GM10248 (cell line): ENCODE measurements at regions not wholly inside any gene's neighbourhood (a gene's known extent, or its start where the extent isn't known, plus 50 kb on each side); places are given as distances from the start of the nearest gene placed in this dataset.

Experiments used
- CTCF ChIA-PET: fragments of 300-600 bp; sonication (Branson Sonifier 250); formaldehyde crosslinking; extraction: SDS; loops from one replicate; lab custom pipeline; 2021; ENCODE audit warnings: antibody characterized with exemption; lab: Yijun Ruan, JAX
- POLR2A ChIA-PET: fragments of 350-650 bp; sonication (Branson Sonifier 250); formaldehyde crosslinking; extraction: SDS; loops from one replicate; lab custom pipeline; 2020; ENCODE audit warnings: antibody characterized with exemption; lab: Yijun Ruan, JAX
- DNase-seq: peaks from one replicate; pipeline ENCODE4 v3.0.0; 2012; ENCODE audit errors: extremely low spot score
- CTCF ChIP-seq: IDR thresholded peaks from 2 replicates; pipeline ENCODE4 v1.5.1; 2012; ENCODE audit warnings: mild to moderate bottlenecking, low read depth; ENCODE audit errors: extremely low read depth, missing control alignments, control extremely low read depth

GRCh38 chr1:94709891-94710581, 110.1 kb upstream of the SLC44A3 start:
- POLR2A ChIA-PET: no interaction called here
- DNase-seq: no peak
- CTCF ChIA-PET: interaction anchor here (0.7 to 1.9 kb wide), 4 partner anchors 11 to 229 kb away, joined by 3 to 5 read pairs (median 4); no protein-coding TSS in a partner anchor
- no peak for TF ChIP-seq CTCF

GRCh38 chr1:94708811-94709210, 111.3 kb upstream of the SLC44A3 start:
- ChIA-PET POLR2A (no interaction called here), CTCF (interaction anchor here (1.9 kb wide), 1 partner anchor 145 kb away, joined by 4 read pairs; no protein-coding TSS in a partner anchor)
- TF ChIP-seq CTCF: no peak
- DNase-seq: no peak

GRCh38 chr1:94708299-94708685, 111.9 kb upstream of the SLC44A3 start:
- no peak for DNase-seq
- CTCF ChIA-PET: no interaction called here
- POLR2A ChIA-PET: no interaction called here
- no peak for TF ChIP-seq CTCF

GRCh38 chr1:94707321-94708298, 112.5 kb upstream of the SLC44A3 start:
- DNase-seq: no peak
- CTCF ChIA-PET: interaction anchor here (1.2 kb wide), 1 partner anchor 147 kb away, joined by 3 read pairs; no protein-coding TSS in a partner anchor
- TF ChIP-seq CTCF: no peak
- POLR2A ChIA-PET: no interaction called here

GRCh38 chr1:94702442-94702815, 117.7 kb upstream of the SLC44A3 start:
- ChIA-PET CTCF (no interaction called here), POLR2A (no interaction called here)
- DNase-seq: no peak
- TF ChIP-seq CTCF: no peak

- CTCF ChIA-PET: no interaction called here
- no peak for TF ChIP-seq CTCF
- POLR2A ChIA-PET: no interaction called here
- DNase-seq: no peak
Measured at GRCh38 chr1:94701796-94702441, 118.2 kb upstream of the SLC44A3 start.
